ENCODE measurements at regions not wholly inside any gene's neighbourhood (a gene's known extent, or its start where the extent isn't known, plus 50 kb on each side); places are given as distances from the start of the nearest gene placed in this dataset.
A peak's percentile ranks its signal among the peaks of the same experiment; 100 is the strongest.

DNA sequence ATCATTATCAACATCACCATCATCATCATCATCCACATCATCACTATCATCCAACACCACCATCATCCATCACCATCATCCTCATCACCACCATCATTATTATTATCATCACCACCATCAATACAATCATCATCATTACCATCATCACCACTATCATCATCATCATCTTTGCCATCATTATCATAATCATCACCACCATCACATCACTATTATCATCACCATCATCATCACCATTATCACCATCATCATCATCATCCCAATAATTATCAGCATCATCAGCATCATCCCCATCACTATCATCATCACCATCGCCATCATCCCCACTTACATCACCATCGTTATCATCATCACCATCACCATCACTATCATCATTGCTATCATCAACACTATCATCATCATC is 1021.9 kb upstream of the PRKX start:
- no peak for TF ChIP-seq JUND (IDR thresholded peaks at IDR 0.05; ENCODE audit: low read depth)
- DNase-seq (ENCODE audit: low read depth in 1 of 2, low spot score in 1 of 2) = no peak
- in situ Hi-C loops (cut with HindIII; ENCODE audit: low pct_unique_long_range_greater_than_20kb, low sequenced_read_pairs) = no loop called here

DNA sequence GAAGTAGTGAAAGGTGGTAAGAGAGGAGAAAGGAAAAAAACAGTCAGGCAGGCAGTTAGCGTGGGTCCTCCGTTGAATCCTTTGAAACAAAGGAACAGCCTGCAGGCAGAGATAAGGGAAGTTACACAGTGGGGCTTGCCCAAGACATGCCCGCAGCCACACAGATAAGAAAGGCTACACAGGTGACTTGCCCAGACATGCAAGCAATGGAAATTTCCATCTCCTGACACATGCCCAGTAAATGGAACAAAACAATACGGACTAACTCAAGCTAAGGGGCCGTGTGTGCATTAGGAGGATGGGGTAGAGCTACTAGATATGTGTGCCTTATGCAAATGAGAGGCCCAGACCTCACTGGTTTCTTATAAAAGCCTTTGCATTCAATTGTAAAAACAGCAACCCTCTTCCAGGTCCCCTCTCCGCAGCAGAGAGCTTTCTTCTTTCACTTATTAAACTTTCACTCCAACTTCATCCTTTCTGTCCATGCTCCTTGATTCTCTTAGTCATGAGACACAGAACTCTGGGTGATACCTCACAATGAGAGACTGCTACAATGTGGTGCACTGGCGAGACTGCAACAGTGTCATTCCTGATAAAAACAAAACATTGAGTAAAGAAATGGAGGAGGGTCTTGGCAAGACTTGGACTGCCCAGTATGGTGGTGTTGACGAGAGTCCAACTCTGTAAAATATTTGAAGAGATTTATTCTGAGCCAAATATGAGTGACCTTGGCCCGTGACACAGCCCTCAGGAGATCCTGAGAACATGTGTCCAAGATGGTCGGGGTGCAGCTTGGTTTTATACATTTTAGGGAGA is 997.4 kb upstream of the PRKX start:
- in situ Hi-C loops (cut with HindIII; ENCODE audit: low pct_unique_long_range_greater_than_20kb, low sequenced_read_pairs) = no loop called here
- TF ChIP-seq JUND (IDR thresholded peaks at IDR 0.05; ENCODE audit: low read depth) = no peak
- DNase-seq (ENCODE audit: low read depth in 1 of 2, low spot score in 1 of 2) = no peak

DNA sequence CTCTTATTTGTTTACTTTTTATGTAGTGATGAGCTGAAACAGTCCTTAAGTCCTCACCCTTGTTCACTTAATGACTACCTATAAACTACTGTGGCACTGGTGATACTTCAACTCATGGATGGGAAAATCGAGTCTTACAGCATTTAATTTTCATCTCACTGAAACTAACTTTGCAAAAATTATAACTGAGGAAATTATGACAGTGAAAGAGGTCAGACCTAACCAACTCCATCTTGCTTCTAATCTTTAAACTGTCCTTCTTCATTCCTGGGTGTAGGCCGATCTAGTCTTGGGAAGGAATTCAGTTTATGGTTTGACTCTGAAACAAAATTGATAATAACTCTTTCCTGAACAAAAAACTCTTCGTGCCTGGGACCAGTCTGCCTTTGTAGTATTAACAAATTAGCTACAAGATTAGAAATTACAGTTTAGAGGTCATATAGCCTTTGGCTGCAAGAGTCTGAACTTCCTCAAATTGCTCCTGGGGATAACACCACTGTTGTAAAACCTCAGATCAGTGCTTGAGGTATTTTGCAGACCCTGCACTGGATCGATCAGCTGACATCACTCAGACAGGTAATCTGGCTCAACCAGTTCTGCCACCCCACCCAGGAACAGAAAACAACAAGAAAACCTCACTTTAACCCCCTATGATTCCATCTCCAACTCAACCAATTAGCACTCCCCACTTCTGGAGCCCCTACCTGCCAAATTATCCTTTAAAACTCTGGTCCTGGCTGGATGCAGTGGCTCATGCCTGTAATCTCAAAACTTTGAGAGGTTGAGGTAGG is 995.7 kb upstream of the PRKX start:
- in situ Hi-C loops (cut with HindIII; ENCODE audit: low pct_unique_long_range_greater_than_20kb, low sequenced_read_pairs) = no loop called here
- no peak for TF ChIP-seq JUND (IDR thresholded peaks at IDR 0.05; ENCODE audit: low read depth)
- peak in 1 of 2 experiments; percentile 6 for DNase-seq (ENCODE audit: low read depth in 1 of 2, low spot score in 1 of 2)

DNA sequence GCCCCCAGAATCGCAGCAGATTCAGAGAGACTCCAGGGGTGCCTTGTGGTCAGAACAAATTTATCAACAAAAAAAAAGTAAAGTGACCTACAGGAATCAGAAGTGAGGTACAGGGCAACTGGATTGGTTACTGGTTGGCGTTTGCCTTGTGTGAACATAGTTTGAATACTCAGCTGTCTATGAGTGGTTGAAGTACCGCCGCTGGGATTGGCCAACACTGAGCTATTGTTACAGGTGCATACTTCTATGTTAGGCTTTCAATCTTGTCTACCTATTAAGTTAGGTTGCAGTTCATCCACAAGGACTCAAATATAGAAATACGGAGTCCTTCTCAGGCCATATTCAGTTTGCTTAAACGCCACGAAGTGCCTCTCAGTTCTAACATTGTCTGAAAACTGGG is 993.5 kb upstream of the PRKX start:
- TF ChIP-seq JUND (IDR thresholded peaks at IDR 0.05; ENCODE audit: low read depth) = no peak
- in situ Hi-C loops (cut with HindIII; ENCODE audit: low pct_unique_long_range_greater_than_20kb, low sequenced_read_pairs) = no loop called here
- no peak for DNase-seq (ENCODE audit: low read depth in 1 of 2, low spot score in 1 of 2)

DNA sequence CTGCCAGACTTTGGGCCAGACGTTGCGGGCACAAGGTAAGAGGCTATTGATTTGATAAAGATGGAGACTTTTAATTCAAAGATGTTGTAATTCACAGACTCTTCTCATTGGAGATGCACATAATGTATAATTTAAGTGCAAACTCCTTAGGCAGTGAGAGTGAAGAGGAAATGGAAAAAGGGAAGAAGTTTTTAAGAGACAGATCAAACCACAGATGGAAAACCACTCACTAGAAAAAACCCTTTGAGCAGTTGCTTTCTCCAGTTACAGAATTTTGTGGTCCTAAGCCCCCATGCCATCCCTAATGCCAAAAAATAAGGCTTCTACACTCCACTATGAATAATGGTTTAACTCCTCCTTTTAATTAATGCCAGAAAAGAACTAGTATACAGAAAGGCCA is 977.1 kb upstream of the PRKX start:
- no peak for TF ChIP-seq JUND (IDR thresholded peaks at IDR 0.05; ENCODE audit: low read depth)
- in situ Hi-C loops (cut with HindIII; ENCODE audit: low pct_unique_long_range_greater_than_20kb, low sequenced_read_pairs) = no loop called here
- DNase-seq (ENCODE audit: low read depth in 1 of 2, low spot score in 1 of 2) = no peak

DNA sequence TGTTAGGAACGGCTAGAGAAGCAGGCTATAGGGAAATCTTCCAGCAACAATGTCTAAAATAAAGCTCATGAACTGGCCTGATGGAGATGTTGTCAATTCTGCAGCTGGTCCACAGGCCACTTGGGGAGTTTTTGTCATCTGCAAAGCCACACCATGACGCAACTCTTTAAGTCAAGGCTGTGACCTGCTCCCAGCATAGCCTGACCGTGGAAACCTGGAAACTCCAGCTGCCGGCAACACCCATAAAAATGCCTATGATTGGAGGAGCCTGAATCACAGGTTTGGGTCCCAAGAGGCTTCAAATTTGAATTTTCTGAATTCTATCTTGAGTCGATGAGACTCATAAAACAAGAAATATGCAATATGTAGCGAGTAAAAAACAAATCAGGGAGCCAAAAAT is 969.2 kb upstream of the PRKX start:
- DNase-seq (ENCODE audit: low read depth in 1 of 2, low spot score in 1 of 2) = peak in 1 of 2 experiments; percentile 10
- TF ChIP-seq JUND (IDR thresholded peaks at IDR 0.05; ENCODE audit: low read depth) = no peak
- in situ Hi-C loops (cut with HindIII; ENCODE audit: low pct_unique_long_range_greater_than_20kb, low sequenced_read_pairs) = no loop called here

DNA sequence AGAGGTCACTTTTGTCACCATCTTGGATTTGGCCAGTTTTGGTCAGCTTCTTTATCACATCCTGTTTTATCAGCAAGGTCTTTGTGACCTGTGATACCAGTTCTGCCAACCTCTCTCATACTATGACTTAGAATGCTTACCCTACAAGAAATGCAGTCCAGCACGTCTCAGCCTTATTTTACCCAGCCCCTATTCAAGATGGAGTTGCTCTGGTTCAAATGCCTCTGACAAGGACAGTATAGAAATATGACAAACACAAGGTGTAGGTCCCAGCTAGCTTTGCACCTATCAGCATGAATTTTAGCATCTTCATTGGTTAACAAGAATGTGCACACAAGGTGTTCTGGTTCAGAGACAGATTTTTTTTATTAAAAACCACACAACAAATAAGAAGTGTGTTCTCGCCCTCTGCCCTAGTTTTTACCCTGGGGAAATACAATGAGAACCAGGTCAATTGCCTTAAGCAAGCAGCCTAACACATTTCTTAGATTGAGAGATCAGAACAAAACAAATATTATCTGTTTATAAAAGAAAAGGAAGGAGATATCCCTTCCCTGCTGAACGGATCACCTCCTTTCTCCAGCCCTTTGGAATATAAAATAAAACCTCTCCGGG is 962.3 kb upstream of the PRKX start:
- in situ Hi-C loops (cut with HindIII; ENCODE audit: low pct_unique_long_range_greater_than_20kb, low sequenced_read_pairs) = no loop called here
- no peak for TF ChIP-seq JUND (IDR thresholded peaks at IDR 0.05; ENCODE audit: low read depth)
- DNase-seq (ENCODE audit: low read depth in 1 of 2, low spot score in 1 of 2) = peak in 1 of 2 experiments; percentile 67

DNA sequence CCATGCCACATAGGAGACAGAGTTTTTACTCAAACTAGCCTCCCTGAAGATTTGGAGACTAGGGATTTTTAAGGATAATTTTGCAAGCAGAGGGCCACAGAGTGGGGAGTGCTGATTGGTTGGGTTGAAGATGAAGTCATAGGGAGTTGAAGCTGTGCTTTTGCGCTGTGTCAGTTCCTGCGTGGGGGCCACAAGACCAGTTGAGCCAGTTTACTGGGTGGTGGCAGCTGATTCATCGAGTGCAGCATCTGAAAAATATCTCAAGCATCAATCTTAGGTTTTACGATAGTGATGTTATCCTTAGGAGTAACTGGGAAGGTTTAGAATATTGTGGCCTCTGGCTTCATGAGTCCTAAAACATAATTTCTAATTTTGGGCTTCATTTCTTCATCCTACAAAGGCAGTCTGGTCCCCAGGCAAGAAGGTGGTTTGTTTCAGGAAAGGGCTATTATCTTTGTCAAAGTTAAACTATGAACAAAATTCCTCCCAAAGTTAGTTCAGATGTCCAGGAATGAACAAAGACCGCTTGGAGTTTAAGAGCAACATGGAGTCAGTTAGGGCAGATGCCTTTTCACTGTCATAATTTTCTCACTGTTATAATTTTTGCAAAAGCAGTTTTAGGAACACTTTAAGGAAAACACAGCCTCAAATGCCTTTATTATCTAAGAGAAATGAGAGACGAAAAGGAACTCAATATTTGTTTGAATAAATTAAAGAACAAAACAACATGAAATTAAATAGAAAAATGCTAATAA is 960.8 kb upstream of the PRKX start:
- peak in 1 of 2 experiments; percentile 28 for DNase-seq (ENCODE audit: low read depth in 1 of 2, low spot score in 1 of 2)
- in situ Hi-C loops (cut with HindIII; ENCODE audit: low pct_unique_long_range_greater_than_20kb, low sequenced_read_pairs) = no loop called here

DNA sequence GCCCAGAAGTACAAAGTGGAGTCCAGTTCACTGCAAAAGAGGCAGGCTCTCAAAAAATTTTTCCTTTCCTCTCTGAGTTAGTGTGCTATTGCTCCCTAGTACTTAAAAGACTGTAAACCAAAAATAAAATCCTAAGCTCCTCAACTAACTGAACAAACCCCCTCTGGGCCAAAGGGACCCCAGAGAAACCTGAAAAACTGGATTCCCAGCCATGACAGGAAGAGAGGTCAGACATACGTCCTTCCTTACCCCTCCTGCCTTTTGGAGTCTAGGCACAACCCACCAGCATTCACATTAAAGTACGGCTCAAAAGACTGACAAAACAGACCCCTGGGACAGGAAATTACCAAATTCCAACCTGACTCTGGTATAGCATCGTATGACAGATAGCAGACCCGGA is 957.9 kb upstream of the PRKX start:
- in situ Hi-C loops (cut with HindIII; ENCODE audit: low pct_unique_long_range_greater_than_20kb, low sequenced_read_pairs) = no loop called here
- no peak for TF ChIP-seq JUND (IDR thresholded peaks at IDR 0.05; ENCODE audit: low read depth)
- peak in 1 of 2 experiments; percentile 12 for DNase-seq (ENCODE audit: low read depth in 1 of 2, low spot score in 1 of 2)

More for the DNA sequence above, 960.8 kb upstream of the PRKX start:
- no peak for TF ChIP-seq JUND (IDR thresholded peaks at IDR 0.05; ENCODE audit: low read depth)

DNA sequence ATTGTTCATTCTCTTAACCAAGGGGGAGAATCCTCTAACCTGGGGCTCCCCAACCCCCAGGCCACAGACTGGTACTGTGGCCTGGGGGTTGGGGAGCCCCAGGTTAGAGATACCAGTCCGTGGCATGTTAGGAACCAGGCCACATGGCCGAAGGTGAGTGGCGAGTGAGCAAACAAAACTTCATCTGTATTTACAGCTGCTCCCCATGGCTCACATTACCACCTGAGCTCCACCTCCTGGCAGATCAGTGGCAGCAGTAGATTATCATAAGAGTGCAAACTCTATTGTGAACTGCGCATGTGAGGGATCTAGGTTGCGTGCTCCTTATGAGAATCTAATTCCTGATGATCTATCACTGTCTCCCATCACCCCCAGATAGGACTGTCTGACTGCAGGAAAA is 957.2 kb upstream of the PRKX start:
- DNase-seq (ENCODE audit: low read depth in 1 of 2, low spot score in 1 of 2) = peak in 1 of 2 experiments; percentile 31
- in situ Hi-C loops (cut with HindIII; ENCODE audit: low pct_unique_long_range_greater_than_20kb, low sequenced_read_pairs) = no loop called here
- no peak for TF ChIP-seq JUND (IDR thresholded peaks at IDR 0.05; ENCODE audit: low read depth)

DNA sequence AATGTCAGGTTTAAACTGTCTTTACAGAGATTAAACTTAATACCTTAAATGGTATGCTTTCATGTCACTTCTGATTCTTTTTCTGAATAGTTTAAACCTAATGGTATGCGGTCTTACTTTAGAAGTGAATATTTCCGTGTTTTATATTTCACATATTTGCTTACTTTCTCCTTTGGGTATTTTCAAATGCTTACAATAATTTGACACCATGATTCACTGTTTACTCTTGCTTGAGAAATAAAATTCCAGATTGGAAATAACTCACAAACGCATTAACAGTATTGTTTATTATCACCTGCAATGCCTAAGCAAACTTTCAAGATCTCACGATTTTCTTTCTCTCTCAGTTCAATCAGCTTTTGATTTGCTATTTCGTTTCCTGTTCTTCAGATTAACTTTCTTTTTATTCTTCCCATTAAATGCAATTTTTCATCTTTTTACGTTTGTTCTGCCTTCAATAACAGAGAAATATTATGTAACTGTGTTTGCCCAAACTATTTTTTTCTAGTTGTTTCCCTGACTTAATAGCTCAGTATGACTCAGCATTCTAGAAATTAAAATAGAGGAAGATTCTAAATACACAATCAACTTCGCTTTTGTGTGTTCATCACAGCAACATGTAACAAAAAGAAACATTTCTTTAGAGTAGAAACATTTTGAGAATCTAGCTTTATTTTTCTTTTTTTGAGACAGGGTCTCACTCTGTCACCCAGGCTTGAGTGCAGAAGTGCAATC is 955.5 kb upstream of the PRKX start:
- DNase-seq (ENCODE audit: low read depth in 1 of 2, low spot score in 1 of 2) = no peak
- no peak for TF ChIP-seq JUND (IDR thresholded peaks at IDR 0.05; ENCODE audit: low read depth)
- in situ Hi-C loops (cut with HindIII; ENCODE audit: low pct_unique_long_range_greater_than_20kb, low sequenced_read_pairs) = no loop called here

DNA sequence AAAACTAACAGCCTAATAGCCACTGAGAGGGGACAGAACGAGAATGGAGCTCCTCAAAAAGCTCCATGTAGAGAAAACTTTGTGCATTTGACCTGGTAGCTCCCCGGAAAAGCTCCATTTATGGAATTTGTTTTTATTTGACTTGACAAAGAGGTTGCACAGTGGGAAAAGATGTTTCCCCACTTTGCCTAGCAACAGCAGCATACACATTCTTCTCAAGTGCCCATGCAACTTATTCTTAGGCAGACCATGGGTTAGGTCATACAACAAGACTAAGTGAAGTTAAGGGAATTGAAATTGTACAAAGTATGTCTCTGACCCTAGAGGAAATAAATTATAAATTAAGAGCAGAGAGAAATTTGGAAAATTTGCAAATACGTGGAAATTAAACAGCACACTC is 949.6 kb upstream of the PRKX start:
- in situ Hi-C loops (cut with HindIII; ENCODE audit: low pct_unique_long_range_greater_than_20kb, low sequenced_read_pairs) = no loop called here
- no peak for TF ChIP-seq JUND (IDR thresholded peaks at IDR 0.05; ENCODE audit: low read depth)
- no peak for DNase-seq (ENCODE audit: low read depth in 1 of 2, low spot score in 1 of 2)
